Mesenchymal stem cell (in vitro differentiated cells and primary cell): ENCODE measurements at regions not wholly inside any gene's neighbourhood (a gene's known extent, or its start where the extent isn't known, plus 50 kb on each side); places are given as distances from the start of the nearest gene placed in this dataset.

Experiments
- DNase-seq: peaks from one replicate; pipeline ENCODE4 v3.0.0-alpha.2; 2013
- H2AFZ ChIP-seq: one replicate; pipeline ENCODE4 v1.6.1; 2013; ENCODE audit warnings: low read depth, mild to moderate bottlenecking, control low read depth, inconsistent platforms, low read length, moderate library complexity
- H2AK5ac ChIP-seq: 2 replicates; pipeline ENCODE4 v1.6.1; 2013; ENCODE audit warnings: low read length, moderate library complexity, mild to moderate bottlenecking, inconsistent platforms; ENCODE audit not compliant: severe bottlenecking
- H2BK120ac ChIP-seq: one replicate; pipeline ENCODE4 v1.6.1; 2013; ENCODE audit warnings: low read depth, mild to moderate bottlenecking, inconsistent platforms, low read length, moderate library complexity
- H2BK12ac ChIP-seq, 2 experiments: one replicate each; pipeline ENCODE4 v1.6.1; 2013; ENCODE audit warnings: inconsistent platforms in 2 of 2, low read length in 2 of 2, mild to moderate bottlenecking in 2 of 2, moderate library complexity in 2 of 2, control low read depth in 1 of 2
- H2BK15ac ChIP-seq: one replicate; pipeline ENCODE4 v1.6.1; 2013; ENCODE audit warnings: mild to moderate bottlenecking, low read depth, inconsistent platforms; ENCODE audit not compliant: poor library complexity, severe bottlenecking
- H2BK5ac ChIP-seq: 2 replicates; pipeline ENCODE4 v1.6.1; 2013; ENCODE audit warnings: low read depth, mild to moderate bottlenecking, low read length, control low read depth, inconsistent platforms; ENCODE audit not compliant: poor library complexity, severe bottlenecking
- H3K14ac ChIP-seq, 2 experiments: one replicate each; pipeline ENCODE4 v1.6.1; 2013; ENCODE audit warnings: inconsistent platforms in 2 of 2, low read length in 2 of 2, control low read depth in 1 of 2, mild to moderate bottlenecking in 1 of 2, moderate library complexity in 1 of 2
- H3K18ac ChIP-seq, 2 experiments: one replicate each; pipeline ENCODE4 v1.6.1; 2013; ENCODE audit warnings: inconsistent platforms in 2 of 2, low read length in 2 of 2, control low read depth in 1 of 2, low read depth in 1 of 2, mild to moderate bottlenecking in 1 of 2
- H3K23ac ChIP-seq, 2 experiments: one replicate each; pipeline ENCODE4 v1.6.1; 2013; ENCODE audit warnings: inconsistent platforms in 2 of 2, low read length in 2 of 2, mild to moderate bottlenecking in 2 of 2, moderate library complexity in 2 of 2, control low read depth in 1 of 2
- H3K27ac ChIP-seq: 2 replicates; pipeline ENCODE4 v1.5.1; 2013; ENCODE audit warnings: mild to moderate bottlenecking, moderate library complexity, low read length, control low read depth, inconsistent platforms; ENCODE audit not compliant: poor library complexity, severe bottlenecking
- H3K27me3 ChIP-seq, 2 experiments: 2 replicates each; pipeline versions ENCODE4 v1.6.1 to v1.7.0; 2013; ENCODE audit warnings: low read length in 2 of 2, mild to moderate bottlenecking in 2 of 2, moderate library complexity in 2 of 2, control low read depth in 1 of 2, inconsistent platforms in 1 of 2; ENCODE audit not compliant: control insufficient read depth in 1 of 2, insufficient read depth in 1 of 2
- H3K36me3 ChIP-seq, 2 experiments: 2 replicates each; pipeline versions ENCODE4 v1.6.1 to v1.7.0; 2013; ENCODE audit warnings: low read length in 2 of 2, control low read depth in 1 of 2, inconsistent platforms in 1 of 2, low read depth in 1 of 2, mild to moderate bottlenecking in 1 of 2; ENCODE audit not compliant: insufficient read depth in 2 of 2, control insufficient read depth in 1 of 2
- H3K4ac ChIP-seq, 2 experiments: one replicate each; pipeline ENCODE4 v1.6.1; 2013; ENCODE audit warnings: inconsistent platforms in 2 of 2, low read length in 2 of 2, mild to moderate bottlenecking in 2 of 2, moderate library complexity in 2 of 2, control low read depth in 1 of 2, low read depth in 1 of 2
- H3K4me1 ChIP-seq: 2 replicates; pipeline ENCODE4 v1.6.1; 2013; ENCODE audit warnings: low read depth, low read length, control low read depth; ENCODE audit not compliant: control insufficient read depth, insufficient read depth
- H3K4me2 ChIP-seq: 2 replicates; pipeline ENCODE4 v1.6.1; 2013; ENCODE audit warnings: low read length, mild to moderate bottlenecking, inconsistent platforms; ENCODE audit not compliant: poor library complexity, severe bottlenecking
- H3K4me3 ChIP-seq, 2 experiments: 2 replicates each; pipeline versions ENCODE4 v1.5.1 to v1.7.0; 2013; ENCODE audit warnings: low read length in 2 of 2, mild to moderate bottlenecking in 2 of 2, control low read depth in 1 of 2, low read depth in 1 of 2; ENCODE audit not compliant: insufficient read depth in 1 of 2
- H3K79me1 ChIP-seq: replicated peaks from 2 replicates; pipeline ENCODE4 v1.6.1; 2013; ENCODE audit warnings: mild to moderate bottlenecking, control low read depth, low read length, inconsistent platforms; ENCODE audit not compliant: poor library complexity, severe bottlenecking
- H3K9ac ChIP-seq: 2 replicates; pipeline ENCODE4 v1.7.0; 2013; ENCODE audit warnings: mild to moderate bottlenecking, low read length, moderate library complexity
- H3K9me3 ChIP-seq: 2 replicates; pipeline ENCODE4 v1.7.0; 2013; ENCODE audit warnings: mild to moderate bottlenecking, low read length; ENCODE audit not compliant: control insufficient read depth
- H4K8ac ChIP-seq: one replicate; pipeline ENCODE4 v1.6.1; 2013; ENCODE audit warnings: inconsistent platforms, mild to moderate bottlenecking, low read length, moderate library complexity
- H4K91ac ChIP-seq: one replicate; pipeline ENCODE4 v1.6.1; 2013; ENCODE audit warnings: mild to moderate bottlenecking, low read length, inconsistent platforms
- WGBS: methylation state at CpG from one replicate; pipeline ENCODE4 v1.1.7; 2013; ENCODE audit warnings: mixed read lengths; 5-methylcytosine and 5-hydroxymethylcytosine counted together

DNA sequence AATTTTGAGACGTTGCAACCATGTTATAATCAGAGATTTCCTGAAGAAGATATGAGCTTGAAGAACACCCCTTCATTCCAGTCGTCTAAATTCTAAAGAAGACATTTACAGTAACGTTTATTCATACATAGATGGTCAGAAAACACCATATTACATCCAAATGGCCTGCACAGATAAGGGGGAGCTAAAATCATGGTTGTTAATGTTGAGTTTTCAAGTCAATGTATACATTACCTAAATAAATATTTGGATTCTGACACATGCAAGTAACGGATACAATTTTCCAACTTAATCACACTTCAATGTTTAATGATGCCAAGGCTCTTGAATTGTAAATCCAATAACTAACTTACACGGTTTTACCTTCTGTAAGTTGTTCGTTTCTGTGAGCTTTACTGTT lies 318.4 kb downstream of the SLC6A15 start:
- no peaks in the 10 kb centered on the region for H3K9me3 ChIP-seq
- no peak overlapping the region for H4K8ac ChIP-seq
- H3K27me3 ChIP-seq: no peaks in the 10 kb centered on the region
- no peak for DNase-seq
- H3K23ac ChIP-seq: no peak overlapping the region
- 78% methylated on average over 5 of the region's 6 CpGs for WGBS
- H3K4ac ChIP-seq: no peak overlapping the region
- no peak overlapping the region for H3K14ac ChIP-seq
- no peak overlapping the region for H3K4me2 ChIP-seq
- no peak overlapping the region for H2BK5ac ChIP-seq
- no peak overlapping the region for H2AK5ac ChIP-seq
- no peak overlapping the region for H4K91ac ChIP-seq
- no peak overlapping the region for H2BK12ac ChIP-seq
- H2BK120ac ChIP-seq: no peak overlapping the region
- H2BK15ac ChIP-seq: no peak overlapping the region
- H3K4me3 ChIP-seq: no peak overlapping the region
- no peaks in the 10 kb centered on the region for H3K79me1 ChIP-seq
- H3K36me3 ChIP-seq: no peaks in the 10 kb centered on the region
- H3K4me1 ChIP-seq: no peaks in the 10 kb centered on the region
- no peak overlapping the region for H2AFZ ChIP-seq
- H3K9ac ChIP-seq: no peak overlapping the region
- H3K18ac ChIP-seq: no peak overlapping the region
- no peak overlapping the region for H3K27ac ChIP-seq

DNA sequence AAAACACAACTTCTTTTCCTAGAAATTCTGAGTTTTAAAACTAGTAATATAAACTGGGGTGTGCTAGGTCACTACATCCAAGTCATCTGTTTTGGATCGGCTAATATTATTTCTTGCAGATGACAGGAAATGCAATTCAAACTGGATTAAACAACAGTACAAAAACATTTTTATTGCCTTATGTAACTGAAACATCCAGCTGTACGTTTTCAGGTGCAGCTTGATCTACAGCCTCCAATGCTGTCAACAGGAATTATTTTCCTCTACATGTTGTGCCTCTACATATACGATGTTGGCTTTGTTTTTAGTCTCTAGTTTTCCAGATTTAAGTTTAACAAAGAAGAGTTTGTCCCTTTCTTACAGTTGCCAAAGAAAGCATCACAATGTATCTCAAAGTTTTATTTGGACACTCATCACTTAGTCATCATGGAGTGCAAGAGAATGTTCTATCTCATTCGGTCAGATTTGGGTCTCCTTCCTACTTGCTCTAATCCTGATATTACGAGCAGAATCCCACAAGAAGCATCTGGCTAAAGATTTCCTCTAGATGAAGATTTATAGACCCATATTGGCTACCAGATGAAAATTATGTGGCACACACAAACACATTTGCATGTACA lies 326.7 kb downstream of the SLC6A15 start:
- H2BK12ac ChIP-seq: no peak overlapping the region
- DNase-seq: no peak
- no peak overlapping the region for H3K4me3 ChIP-seq
- no peaks in the 10 kb centered on the region for H3K27me3 ChIP-seq
- H3K9me3 ChIP-seq: no peaks in the 10 kb centered on the region
- no peak overlapping the region for H4K8ac ChIP-seq
- H2BK5ac ChIP-seq: no peak overlapping the region
- no peak overlapping the region for H3K18ac ChIP-seq
- H2BK15ac ChIP-seq: no peak overlapping the region
- H3K4ac ChIP-seq: no peak overlapping the region
- H4K91ac ChIP-seq: no peak overlapping the region
- H2AFZ ChIP-seq: no peak overlapping the region
- H3K27ac ChIP-seq: no peak overlapping the region
- no peak overlapping the region for H3K23ac ChIP-seq
- H2BK120ac ChIP-seq: no peak overlapping the region
- WGBS: 54% methylated on average over 3 of the region's 5 CpGs
- H3K14ac ChIP-seq: no peak overlapping the region
- no peak overlapping the region for H2AK5ac ChIP-seq
- H3K79me1 ChIP-seq: no peaks in the 10 kb centered on the region
- no peaks in the 10 kb centered on the region for H3K36me3 ChIP-seq
- H3K4me1 ChIP-seq: no peaks in the 10 kb centered on the region
- H3K4me2 ChIP-seq: no peak overlapping the region
- H3K9ac ChIP-seq: no peak overlapping the region

DNA sequence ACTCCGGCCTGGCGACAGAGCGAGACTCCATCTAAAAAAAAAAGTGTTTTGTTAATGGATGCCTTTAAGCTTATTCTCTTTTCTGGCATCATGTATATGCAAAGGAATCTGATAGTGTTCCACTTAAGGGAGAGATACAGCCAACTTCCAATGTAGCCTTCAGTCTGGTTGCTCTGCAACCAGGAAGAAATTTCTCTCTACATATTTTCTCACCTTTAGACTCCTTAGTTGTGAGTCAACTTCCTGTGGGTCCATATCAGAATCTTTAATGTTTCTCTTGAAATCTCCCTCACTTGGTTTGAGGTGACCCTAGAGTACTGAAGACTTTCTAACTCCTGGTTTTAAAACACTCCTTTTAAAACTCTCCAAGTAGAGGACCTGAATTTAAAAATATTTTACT lies 340.4 kb downstream of the SLC6A15 start:
- Histone ChIP-seq H3K27ac (no peak overlapping the region), H4K91ac (no peak overlapping the region), H2BK15ac (no peak overlapping the region), H3K9me3 (peaks cover 9% of the 10 kb centered on the region), H2AK5ac (no peak overlapping the region), H3K4me3 (no peak overlapping the region), H3K79me1 (no peaks in the 10 kb centered on the region), H4K8ac (no peak overlapping the region), H2BK12ac (no peak overlapping the region), H3K4me1 (no peaks in the 10 kb centered on the region), H3K14ac (no peak overlapping the region), H3K9ac (no peak overlapping the region), H3K18ac (no peak overlapping the region), H3K4me2 (no peak overlapping the region), H3K36me3 (no peaks in the 10 kb centered on the region), H2BK120ac (no peak overlapping the region), H2AFZ (no peak overlapping the region), H3K23ac (no peak overlapping the region), H2BK5ac (no peak overlapping the region), H3K27me3 (no peaks in the 10 kb centered on the region), H3K4ac (no peak overlapping the region)
- DNase-seq: no peak
- 67% methylated on average over 3 of the region's 3 CpGs for WGBS

DNA sequence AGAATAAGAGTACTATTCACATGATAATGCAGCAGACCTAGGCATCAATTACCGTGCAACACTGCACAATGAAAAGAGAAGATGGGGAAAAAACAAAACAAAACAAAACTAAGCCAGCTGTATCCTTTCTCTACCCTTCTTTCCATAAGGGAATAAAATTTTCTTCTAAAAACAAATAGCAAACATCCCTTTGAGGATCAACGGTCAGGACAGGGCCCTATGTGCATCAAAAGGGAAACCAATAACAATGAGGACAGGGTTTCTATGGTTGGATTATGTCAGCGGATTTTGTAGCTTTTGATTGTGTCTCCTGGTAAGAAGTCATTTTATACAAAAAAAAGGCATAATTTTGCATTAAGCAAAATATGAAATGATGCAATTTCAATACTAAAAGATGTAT lies 350.3 kb downstream of the SLC6A15 start:
- H3K79me1 ChIP-seq: no peaks in the 10 kb centered on the region
- no peaks in the 10 kb centered on the region for H3K4me1 ChIP-seq
- no peak overlapping the region for H3K4me3 ChIP-seq
- H3K14ac ChIP-seq: no peak overlapping the region
- no peak overlapping the region for H4K8ac ChIP-seq
- no peak overlapping the region for H2AFZ ChIP-seq
- H2AK5ac ChIP-seq: no peak overlapping the region
- H3K4ac ChIP-seq: no peak overlapping the region
- no peak for DNase-seq
- WGBS: 84% methylated on average over 3 of the region's 3 CpGs
- H2BK15ac ChIP-seq: no peak overlapping the region
- peaks cover 7% of the 10 kb centered on the region for H3K9me3 ChIP-seq
- H3K23ac ChIP-seq: no peak overlapping the region
- no peak overlapping the region for H2BK5ac ChIP-seq
- no peak overlapping the region for H3K27ac ChIP-seq
- no peak overlapping the region for H4K91ac ChIP-seq
- no peak overlapping the region for H2BK120ac ChIP-seq
- no peaks in the 10 kb centered on the region for H3K27me3 ChIP-seq
- H3K9ac ChIP-seq: no peak overlapping the region
- H2BK12ac ChIP-seq: no peak overlapping the region
- H3K18ac ChIP-seq: no peak overlapping the region
- no peak overlapping the region for H3K4me2 ChIP-seq
- no peaks in the 10 kb centered on the region for H3K36me3 ChIP-seq
